ENCODE measurements at regions not wholly inside any gene's neighbourhood (a gene's known extent, or its start where the extent isn't known, plus 50 kb on each side); places are given as distances from the start of the nearest gene placed in this dataset.

GRCh38 chr13:88800505-88800904 lies 1129.3 kb downstream of the SLITRK5 start:
- TF ChIP-seq EZH2 (IDR thresholded peaks at IDR 0.05): no peak
- TF ChIP-seq POLR2AphosphoS5 (IDR thresholded peaks at IDR 0.05; ENCODE audit: borderline replicate concordance, low read depth, low read length): no peak
- TF ChIP-seq FOXP2 (optimal IDR thresholded peaks at IDR 0.05; ENCODE audit: control extremely low read depth, extremely low read length, insufficient read depth): no peak
